ENCODE measurements at regions not wholly inside any gene's neighbourhood (a gene's known extent, or its start where the extent isn't known, plus 50 kb on each side); places are given as distances from the start of the nearest gene placed in this dataset.

DNA sequence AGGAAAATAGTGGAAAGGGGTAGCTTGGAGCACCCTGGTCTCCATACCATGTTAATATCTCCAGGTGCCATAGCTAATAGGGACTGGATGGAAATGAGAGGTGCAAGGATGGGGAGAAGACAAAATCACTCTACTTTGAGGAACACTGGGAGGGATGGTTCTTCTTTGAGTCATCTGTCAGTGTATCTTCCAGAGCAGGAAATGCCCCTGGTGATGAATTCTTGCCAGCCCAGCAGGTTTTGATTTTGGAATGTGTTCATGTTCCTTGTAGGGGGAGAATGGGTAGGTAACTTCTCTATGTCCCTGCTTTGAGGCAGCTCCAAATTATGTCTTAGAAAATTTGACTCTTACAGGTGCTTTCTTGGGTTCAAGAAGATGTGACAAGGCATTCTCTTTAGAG is 177.0 kb upstream of the GLI3 start:
- peaks cover 5% of the 10 kb centered on the region for H3K4me1 Mint-ChIP-seq (ENCODE audit: low read depth, unreplicated experiment)
- H3K27me3 ChIP-seq (ENCODE audit: insufficient read depth, low read length) = no peaks in the 10 kb centered on the region
- no peaks in the 10 kb centered on the region for H3K36me3 ChIP-seq (ENCODE audit: insufficient read depth, low read length)
- no peak overlapping the region for H2AFZ ChIP-seq (ENCODE audit: low read depth, low read length)
- DNase-seq (ENCODE audit: low read depth) (no peak), FAIRE-seq (peak; percentile 47)
- no peak overlapping the region for H3K9ac ChIP-seq (ENCODE audit: low read length)
- H3K27ac Mint-ChIP-seq (ENCODE audit: unreplicated experiment) = no peak overlapping the region
- no peak overlapping the region for H3K4me3 Mint-ChIP-seq (ENCODE audit: unreplicated experiment)
- no peak overlapping the region for H3K4me2 ChIP-seq (ENCODE audit: low read length)
- no peaks in the 10 kb centered on the region for H3K9me3 ChIP-seq (ENCODE audit: insufficient read depth, low read depth, low read length)
- H3K27ac ChIP-seq (ENCODE audit: low read depth, low read length) = no peak overlapping the region
- TF ChIP-seq EZH2 (IDR thresholded peaks at IDR 0.05; ENCODE audit: insufficient read depth, low read length) = no peak
- TF ChIP-seq CTCF (IDR thresholded peaks at IDR 0.05; ENCODE audit: insufficient read depth, low read depth, low read length) = no peak
- H3K36me3 Mint-ChIP-seq (ENCODE audit: low read depth, unreplicated experiment) = no peaks in the 10 kb centered on the region
- H3K79me2 ChIP-seq (ENCODE audit: insufficient read depth, low read length) = no peaks in the 10 kb centered on the region
- H3K4me3 ChIP-seq (ENCODE audit: insufficient read depth, low read depth, low read length) = no peak overlapping the region
- H3K9me3 Mint-ChIP-seq (ENCODE audit: unreplicated experiment) = peaks cover 3% of the 10 kb centered on the region
- H3K27me3 Mint-ChIP-seq (ENCODE audit: low read depth, unreplicated experiment) = no peaks in the 10 kb centered on the region
- no peaks in the 10 kb centered on the region for H4K20me1 ChIP-seq (ENCODE audit: insufficient read depth, low read length)
- H3K4me1 ChIP-seq (ENCODE audit: insufficient read depth, low read length) = no peaks in the 10 kb centered on the region

GRCh38 chr7:42409296-42409695 is 172.3 kb upstream of the GLI3 start:
- H3K79me2 ChIP-seq (ENCODE audit: insufficient read depth, low read length) = no peaks in the 10 kb centered on the region
- Mint-ChIP-seq H3K27ac (ENCODE audit: unreplicated experiment) (no peak overlapping the region), H3K9me3 (ENCODE audit: unreplicated experiment) (peaks cover 3% of the 10 kb centered on the region), H3K4me1 (ENCODE audit: low read depth, unreplicated experiment) (peaks cover 5% of the 10 kb centered on the region), H3K4me3 (ENCODE audit: unreplicated experiment) (no peak overlapping the region), H3K36me3 (ENCODE audit: low read depth, unreplicated experiment) (no peaks in the 10 kb centered on the region), H3K27me3 (ENCODE audit: low read depth, unreplicated experiment) (no peaks in the 10 kb centered on the region)
- no peak overlapping the region for H2AFZ ChIP-seq (ENCODE audit: low read depth, low read length)
- H3K9me3 ChIP-seq (ENCODE audit: insufficient read depth, low read depth, low read length) = no peaks in the 10 kb centered on the region
- H4K20me1 ChIP-seq (ENCODE audit: insufficient read depth, low read length) = no peaks in the 10 kb centered on the region
- no peaks in the 10 kb centered on the region for H3K4me1 ChIP-seq (ENCODE audit: insufficient read depth, low read length)
- TF ChIP-seq CTCF (IDR thresholded peaks at IDR 0.05; ENCODE audit: insufficient read depth, low read depth, low read length) (no peak), EZH2 (IDR thresholded peaks at IDR 0.05; ENCODE audit: insufficient read depth, low read length) (no peak)
- no peak overlapping the region for H3K27ac ChIP-seq (ENCODE audit: low read depth, low read length)
- H3K27me3 ChIP-seq (ENCODE audit: insufficient read depth, low read length) = no peaks in the 10 kb centered on the region
- no peak for FAIRE-seq
- no peaks in the 10 kb centered on the region for H3K36me3 ChIP-seq (ENCODE audit: insufficient read depth, low read length)
- H3K4me2 ChIP-seq (ENCODE audit: low read length) = no peak overlapping the region
- no peak for DNase-seq (ENCODE audit: low read depth)
- no peak overlapping the region for H3K9ac ChIP-seq (ENCODE audit: low read length)
- no peak overlapping the region for H3K4me3 ChIP-seq (ENCODE audit: insufficient read depth, low read depth, low read length)

- H3K27me3 ChIP-seq (ENCODE audit: insufficient read depth, low read length) = no peaks in the 10 kb centered on the region
- H3K9me3 ChIP-seq (ENCODE audit: insufficient read depth, low read depth, low read length) = no peaks in the 10 kb centered on the region
- FAIRE-seq (no peak), DNase-seq (ENCODE audit: low read depth) (no peak)
- no peak overlapping the region for H3K27ac ChIP-seq (ENCODE audit: low read depth, low read length)
- H3K4me1 Mint-ChIP-seq (ENCODE audit: low read depth, unreplicated experiment) = no peaks in the 10 kb centered on the region
- H3K4me3 Mint-ChIP-seq (ENCODE audit: unreplicated experiment) = no peak overlapping the region
- no peaks in the 10 kb centered on the region for H3K36me3 ChIP-seq (ENCODE audit: insufficient read depth, low read length)
- no peaks in the 10 kb centered on the region for H3K36me3 Mint-ChIP-seq (ENCODE audit: low read depth, unreplicated experiment)
- H3K4me1 ChIP-seq (ENCODE audit: insufficient read depth, low read length) = no peaks in the 10 kb centered on the region
- no peaks in the 10 kb centered on the region for H3K9me3 Mint-ChIP-seq (ENCODE audit: unreplicated experiment)
- H4K20me1 ChIP-seq (ENCODE audit: insufficient read depth, low read length) = no peaks in the 10 kb centered on the region
- H3K27ac Mint-ChIP-seq (ENCODE audit: unreplicated experiment) = no peak overlapping the region
- no peak overlapping the region for H2AFZ ChIP-seq (ENCODE audit: low read depth, low read length)
- no peak overlapping the region for H3K4me2 ChIP-seq (ENCODE audit: low read length)
- TF ChIP-seq CTCF (IDR thresholded peaks at IDR 0.05; ENCODE audit: insufficient read depth, low read depth, low read length) (no peak), EZH2 (IDR thresholded peaks at IDR 0.05; ENCODE audit: insufficient read depth, low read length) (no peak)
- H3K79me2 ChIP-seq (ENCODE audit: insufficient read depth, low read length) = no peaks in the 10 kb centered on the region
- H3K27me3 Mint-ChIP-seq (ENCODE audit: low read depth, unreplicated experiment) = peaks cover under 1% of the 10 kb centered on the region
- H3K4me3 ChIP-seq (ENCODE audit: insufficient read depth, low read depth, low read length) = no peak overlapping the region
- H3K9ac ChIP-seq (ENCODE audit: low read length) = no peak overlapping the region
Observed at GRCh38 chr7:42407833-42408232, 170.8 kb upstream of the GLI3 start.

Data from astrocyte (in vitro differentiated cells and primary cell).